Posterior cingulate gyrus (tissue), 11 donors: ENCODE measurements at regions not wholly inside any gene's neighbourhood (a gene's known extent, or its start where the extent isn't known, plus 50 kb on each side); places are given as distances from the start of the nearest gene placed in this dataset.

Experiments used
- DNase-seq, 10 donors: peaks; one replicate each; pipeline versions ENCODE4 v3.0.0 to v3.0.0-alpha.2; 2020 to 2021; ENCODE audit warnings: mixed read lengths in 3 of 10
- intact Hi-C: fragments of 100-400 bp; cut with DNase I; formaldehyde crosslinking; loops from one replicate; pipeline ENCODE4 v1.15.1; 2023

DNA sequence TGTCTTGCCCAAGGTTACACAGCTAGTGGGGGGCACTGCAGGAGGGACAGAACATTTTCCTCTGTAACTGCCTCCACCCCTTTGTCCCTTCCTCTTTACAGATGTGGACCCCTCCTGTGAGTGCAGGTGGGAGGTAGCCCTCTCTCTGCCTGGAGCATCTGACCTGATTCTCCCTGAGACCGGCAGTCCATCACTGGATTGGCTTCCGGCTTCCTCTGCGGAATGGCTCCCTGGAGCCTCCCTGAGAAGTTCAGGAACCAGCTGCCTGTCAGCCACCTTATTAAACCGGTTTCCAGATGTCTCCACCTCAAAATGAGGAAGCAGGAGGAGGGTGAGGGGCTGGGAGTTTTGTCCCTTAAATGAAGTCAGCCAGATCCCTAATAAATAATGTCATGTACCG is 67.3 kb upstream of the TNP1 start:
- no peak for DNase-seq
- intact Hi-C loops = no loop called here

DNA sequence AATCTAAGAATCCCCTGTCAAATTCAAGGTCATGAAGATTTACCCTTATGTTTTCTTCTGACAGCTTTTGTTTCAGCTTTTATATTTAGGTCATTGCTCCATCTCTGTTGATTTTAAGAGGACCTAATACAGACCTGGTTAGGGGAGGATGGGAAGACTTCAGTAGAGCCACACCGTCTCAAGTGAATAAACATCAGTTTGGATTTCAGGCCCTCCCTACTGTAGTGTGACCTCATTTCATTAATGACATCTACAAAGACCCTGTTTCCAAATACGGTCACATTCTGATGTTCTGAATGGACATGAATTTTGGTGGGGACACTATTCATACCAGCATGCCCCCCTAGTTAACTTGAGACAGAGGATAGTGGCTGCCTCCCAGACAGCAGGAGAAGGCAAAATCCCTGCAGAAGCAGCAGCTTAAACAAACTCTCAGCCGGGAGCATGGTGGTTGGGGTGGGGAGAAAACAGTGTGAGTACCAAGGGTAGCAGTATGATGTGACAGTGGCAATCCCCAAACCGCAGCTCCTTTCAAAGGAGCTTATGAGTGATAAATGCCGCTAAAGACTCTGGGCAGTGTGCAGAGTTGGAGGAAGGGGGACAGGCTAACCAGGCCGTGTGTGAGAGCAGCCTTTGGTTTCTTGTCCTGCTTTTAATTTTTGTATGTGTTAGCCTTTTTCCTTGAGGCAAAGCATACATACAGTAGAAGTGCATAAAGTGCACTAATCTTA is 65.9 kb upstream of the TNP1 start:
- no peak for DNase-seq
- intact Hi-C loops = no loop called here

DNA sequence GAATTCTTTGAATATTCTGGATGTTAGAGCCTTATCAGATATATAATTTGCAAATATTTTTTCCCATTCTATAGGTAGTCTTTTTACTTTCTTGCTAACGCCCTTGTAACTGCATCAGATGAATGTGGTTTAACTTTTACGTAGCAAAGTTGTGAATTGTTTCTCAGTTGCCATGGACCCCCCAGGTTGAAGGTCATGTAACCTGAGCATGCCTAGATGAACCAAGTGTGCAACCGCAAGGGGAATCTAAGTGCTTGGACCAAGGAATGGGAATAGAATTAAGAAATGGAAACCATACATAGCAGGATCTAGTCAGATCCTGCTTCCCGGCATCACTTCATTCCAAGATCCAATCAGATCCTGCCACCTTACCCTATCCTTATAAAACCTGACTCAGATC is 65.1 kb upstream of the TNP1 start:
- DNase-seq = no peak

DNA sequence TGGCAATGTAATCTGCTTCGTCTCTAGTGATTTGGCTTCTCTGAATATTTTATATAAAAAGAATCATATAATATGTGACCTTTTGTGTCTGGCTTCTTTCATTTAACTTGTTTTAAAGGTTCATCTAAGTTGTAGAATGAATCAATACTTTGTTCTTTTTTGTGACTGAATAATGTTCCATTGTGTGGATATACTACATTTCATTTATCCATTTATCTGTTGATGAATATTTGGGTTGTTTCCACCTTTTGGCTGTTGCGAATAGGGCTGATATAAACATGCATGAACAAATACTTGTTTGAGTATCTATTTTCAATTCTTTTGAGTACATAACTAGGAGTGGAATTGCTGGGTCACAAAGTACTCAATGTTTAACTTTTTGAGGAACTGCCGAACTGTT is 63.8 kb upstream of the TNP1 start:
- intact Hi-C loops = no loop called here
- no peak for DNase-seq

More for the DNA sequence above, 65.1 kb upstream of the TNP1 start:
- intact Hi-C loops = no loop called here

DNA sequence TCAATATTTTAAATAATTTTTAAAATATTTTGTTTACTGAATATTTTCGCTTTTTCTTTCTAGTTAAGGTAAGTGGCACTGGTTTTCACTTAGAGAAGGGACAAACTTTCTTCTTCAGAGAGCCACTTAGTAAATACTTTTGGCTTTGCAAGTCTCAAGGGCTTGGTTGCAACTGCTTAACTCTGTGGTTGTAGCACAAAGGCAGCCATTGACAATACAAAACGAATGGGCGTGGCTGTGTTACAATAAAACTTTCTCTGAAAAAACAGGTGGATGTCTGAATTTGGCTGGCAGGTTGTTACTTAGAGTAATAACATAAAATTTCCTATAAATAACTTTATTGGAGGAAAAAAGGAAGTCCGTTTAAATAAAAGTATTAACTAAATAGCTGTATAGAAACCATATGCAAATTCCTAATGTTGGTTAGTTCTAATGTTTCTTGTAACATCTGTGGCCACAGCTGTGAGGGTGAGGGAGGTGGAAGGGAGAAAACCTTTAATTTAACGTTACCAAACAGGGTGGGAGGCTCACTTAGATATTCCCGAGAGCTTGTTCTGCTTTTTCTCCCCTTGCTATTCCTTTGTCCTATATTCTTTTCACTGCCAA is 62.4 kb upstream of the TNP1 start:
- DNase-seq = no peak
- intact Hi-C loops = no loop called here

DNA sequence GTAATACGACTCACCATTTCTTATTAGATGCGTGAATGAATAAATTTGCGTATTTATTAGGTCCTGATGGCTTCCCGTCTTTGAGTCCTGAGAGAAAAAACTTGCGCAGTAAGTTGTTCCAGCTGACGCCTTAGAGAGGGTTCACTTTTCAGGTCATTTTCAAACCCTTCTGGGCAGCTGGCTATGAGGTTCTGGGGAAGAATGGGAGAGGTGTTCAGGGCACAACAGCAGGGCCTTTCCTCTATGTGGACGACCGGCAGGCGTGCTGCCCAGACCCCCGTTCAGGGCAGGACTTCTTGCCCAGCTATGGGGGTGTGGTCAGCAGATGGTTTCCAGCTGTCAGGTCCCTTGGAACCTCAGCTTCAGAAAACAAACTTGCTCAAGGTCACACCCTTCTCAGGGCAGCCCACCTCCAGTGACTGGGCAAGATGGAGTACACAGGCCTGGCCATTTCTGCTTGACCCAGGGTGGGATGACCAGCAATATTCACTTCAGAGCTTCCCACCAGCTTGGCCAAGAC is 61.1 kb upstream of the TNP1 start:
- no peak for DNase-seq
- intact Hi-C loops = no loop called here

DNA sequence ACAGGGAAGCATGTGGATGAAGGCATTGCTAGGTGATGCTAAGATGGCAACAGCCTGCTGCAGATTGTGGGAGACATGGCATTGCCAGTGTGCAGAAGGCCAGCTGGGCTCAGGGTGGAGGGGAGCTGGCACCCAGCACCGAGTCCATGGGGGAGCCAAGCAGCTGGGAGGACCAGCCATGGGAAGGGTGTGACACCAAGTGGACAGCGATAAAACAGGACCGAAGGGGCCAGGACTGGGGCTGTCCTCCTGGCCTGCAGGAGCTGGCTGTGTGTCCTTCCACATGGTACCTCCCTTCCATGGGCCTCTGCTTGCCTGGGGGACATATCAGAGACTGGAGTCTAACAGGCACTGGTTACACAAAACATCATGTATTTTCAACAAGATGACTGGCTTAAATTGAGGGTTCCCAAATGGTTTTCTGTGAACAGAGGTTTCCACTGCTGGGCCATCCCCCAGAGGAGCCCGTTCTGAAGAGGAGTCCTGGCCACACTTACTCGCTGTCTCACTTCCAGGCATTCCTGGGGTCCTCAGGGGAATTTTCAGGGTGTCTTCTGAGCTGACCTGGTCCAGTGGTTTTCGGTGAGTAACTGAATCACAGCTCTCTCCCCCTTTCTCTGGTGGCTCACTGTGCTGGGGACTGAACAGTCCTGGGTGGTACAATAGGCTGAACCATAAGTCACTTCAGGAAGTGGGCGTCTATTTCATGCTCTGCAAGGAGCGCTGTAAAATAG is 60.4 kb upstream of the TNP1 start:
- peak in 1 of 10 donors; percentile 86 for DNase-seq
- intact Hi-C loops = no loop called here

DNA sequence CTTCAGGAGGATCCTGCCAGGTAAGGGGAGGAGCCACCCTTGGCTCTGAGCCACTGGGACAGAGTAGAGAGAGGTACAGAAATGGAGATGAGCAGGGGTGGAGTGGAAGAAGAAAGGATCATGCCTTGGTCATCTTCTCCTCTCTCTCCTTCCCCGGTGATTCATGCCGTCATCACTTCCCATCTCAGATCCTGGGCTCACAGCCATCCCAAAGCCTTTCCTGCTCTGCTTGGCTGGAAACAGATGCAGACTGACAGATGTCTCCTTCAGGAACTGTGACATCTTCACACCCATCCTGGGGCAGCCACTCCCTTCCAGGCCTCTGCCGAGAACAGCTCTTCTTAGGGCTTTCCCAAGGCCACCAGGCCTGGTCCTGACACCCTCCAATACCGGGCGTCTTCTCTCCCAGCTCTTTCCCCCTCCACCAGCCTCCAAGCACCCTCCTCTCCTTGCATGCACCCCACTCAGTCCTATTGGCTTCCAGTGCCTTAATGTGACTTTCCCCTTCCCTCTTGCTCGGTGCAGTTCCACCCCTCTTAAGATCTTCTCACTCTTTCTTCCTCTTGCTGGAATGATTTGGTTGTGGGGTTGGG is 58.3 kb upstream of the TNP1 start:
- intact Hi-C loops = no loop called here
- DNase-seq = no peak

DNA sequence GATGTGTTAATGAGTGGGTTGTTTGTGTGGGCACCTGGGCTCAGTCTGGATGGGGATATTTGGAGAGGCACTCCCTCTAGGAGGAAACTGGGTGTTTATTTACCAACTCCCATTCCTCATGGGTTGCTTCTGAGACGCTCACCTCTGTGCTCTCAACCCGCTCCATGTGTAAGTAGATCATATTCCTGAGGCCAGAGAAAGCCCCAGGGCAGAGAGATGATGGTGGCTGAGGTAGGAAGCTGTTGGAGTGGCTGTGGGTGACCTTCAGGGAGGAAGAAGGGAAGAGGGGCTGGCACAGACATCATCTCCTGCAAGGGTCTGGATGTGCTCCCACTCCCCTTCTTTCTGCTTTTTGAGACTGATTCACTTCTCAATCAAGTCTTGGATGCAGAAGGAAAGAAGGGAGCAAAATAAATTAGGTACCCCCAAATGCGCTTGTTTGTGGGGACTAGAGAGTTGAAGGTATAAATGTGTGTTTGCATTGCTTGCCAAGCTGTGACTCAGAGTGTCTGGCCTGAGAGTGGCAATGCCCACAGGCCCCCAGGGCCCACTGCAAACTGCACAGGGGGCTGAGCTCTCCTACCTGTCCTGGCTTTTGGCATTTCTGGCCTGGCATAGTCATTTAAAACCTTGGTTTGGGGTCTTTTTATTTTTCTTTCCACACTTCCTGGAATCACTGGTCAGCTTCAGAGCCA is 57.2 kb upstream of the TNP1 start:
- no peak for DNase-seq
- intact Hi-C loops = no loop called here

DNA sequence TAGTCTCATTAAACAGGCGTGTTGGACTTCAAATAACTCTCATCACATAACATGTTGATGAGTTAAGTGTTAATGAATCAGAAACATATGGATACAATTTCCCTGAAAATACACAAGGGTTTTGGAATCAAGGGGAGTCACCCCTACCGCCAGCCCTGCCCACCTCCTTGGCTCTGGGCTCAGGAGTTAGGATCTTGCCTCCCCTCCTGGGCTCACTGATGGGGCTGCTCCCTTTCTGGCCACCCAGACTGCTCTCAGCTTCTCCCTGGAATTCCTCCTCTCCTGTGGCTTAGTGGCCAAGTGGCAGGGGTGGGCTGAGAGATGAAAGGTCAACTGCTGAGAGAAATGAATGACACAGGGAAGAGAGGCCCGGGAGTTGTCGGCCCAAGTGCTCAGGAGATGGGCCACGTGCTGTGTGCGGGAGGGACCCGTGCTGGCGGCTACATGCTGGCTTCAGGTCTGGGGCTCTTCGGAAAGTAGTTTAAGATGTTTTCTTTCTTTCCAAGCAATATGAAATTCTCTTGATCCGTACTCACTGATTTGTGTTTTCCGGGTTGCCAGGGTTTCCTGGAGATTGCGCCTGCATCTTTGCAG is 55.8 kb upstream of the TNP1 start:
- intact Hi-C loops = no loop called here
- DNase-seq = no peak

DNA sequence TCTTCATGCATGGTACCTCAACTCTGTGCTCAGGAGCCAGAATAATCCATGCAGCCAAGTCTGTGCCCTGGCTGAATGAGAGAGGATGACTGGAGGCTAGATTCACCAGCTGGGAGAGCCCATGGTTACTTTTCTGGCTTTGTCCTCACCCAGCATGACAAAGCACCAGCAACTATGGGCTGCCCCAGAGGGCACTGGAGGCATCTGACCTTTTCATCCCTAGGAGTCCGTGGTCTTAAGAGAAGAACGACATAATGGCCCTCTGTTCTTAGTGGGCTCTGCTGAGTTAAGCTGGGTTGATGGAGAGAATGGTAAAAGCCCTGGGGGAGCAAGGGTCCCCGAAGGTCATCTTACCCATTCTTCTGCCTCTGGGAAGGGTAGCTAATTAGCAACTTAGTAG is 54.6 kb upstream of the TNP1 start:
- intact Hi-C loops = no loop called here
- no peak for DNase-seq

DNA sequence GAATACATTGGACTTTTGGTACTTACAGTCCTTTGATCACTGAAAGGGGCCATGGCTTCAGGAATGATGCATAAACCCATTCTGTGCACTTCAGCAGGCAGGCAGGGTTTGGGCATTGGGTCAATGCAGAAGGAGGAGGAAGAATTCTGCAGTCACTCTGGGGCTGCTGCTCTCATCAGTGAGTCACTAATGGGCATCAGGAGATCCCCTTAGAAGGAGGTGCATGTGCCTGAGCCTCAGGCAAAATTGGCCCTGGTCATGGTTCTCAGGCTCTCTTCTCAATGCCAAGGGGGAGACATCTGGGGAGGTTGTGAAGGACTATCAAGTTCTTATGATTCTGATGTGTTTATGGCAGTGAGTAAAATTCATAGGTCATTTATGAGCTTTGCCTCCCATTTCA is 52.0 kb upstream of the TNP1 start:
- intact Hi-C loops = no loop called here
- no peak for DNase-seq

DNA sequence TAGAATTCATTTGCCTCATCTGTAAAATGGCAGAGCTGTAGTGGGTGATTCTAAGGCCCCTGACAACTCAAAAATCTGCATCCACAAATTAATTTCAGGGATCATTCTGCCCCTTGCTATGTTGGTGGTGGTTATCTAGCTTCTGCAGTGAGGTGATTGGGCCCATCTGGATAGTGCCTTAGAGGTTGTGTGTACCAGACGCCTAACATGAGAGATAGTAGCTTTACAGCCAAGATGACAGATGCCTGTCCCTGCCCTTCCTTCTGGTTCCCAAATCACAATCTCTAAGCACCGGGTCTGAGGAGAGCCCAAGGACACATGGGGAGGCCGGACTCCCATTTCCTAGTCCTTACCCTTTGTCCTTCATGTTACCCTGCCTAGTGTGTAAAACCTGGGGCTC is 51.1 kb upstream of the TNP1 start:
- no peak for DNase-seq
- intact Hi-C loops = no loop called here

DNA sequence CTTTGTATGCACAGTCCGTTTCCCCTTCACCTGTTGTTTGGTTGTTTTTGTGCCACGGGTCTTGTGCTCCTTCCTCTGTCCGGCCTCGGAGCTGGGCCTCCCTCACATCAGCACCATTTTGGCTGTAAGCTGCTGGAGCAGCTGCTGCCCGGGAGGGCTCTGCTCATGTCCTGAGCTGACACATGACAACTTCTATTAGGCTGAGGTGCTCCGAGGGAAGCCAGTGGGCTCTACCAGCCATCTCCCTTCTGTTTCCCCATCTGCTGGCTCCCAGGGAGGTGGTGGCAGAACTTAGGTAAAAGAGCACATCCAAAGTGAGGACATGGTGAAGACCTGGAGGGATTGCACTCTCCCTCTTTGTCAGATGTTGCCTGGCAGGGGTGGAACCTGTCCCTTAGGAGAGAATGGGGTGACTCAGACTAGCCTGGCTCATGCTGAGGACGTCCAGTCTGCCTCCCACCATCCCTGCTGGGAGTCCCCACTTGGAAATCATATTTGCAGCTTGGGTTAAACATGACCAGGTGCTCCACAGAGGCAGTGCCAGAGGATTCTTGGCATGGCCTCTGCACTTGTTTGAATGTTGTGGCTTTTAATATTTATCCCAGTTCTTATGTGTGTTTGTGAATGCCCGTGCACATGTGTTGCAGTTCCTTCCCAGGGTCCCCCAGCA is 49.8 kb upstream of the TNP1 start:
- intact Hi-C loops = no loop called here
- DNase-seq = no peak
